ENCODE measurements at regions not wholly inside any gene's neighbourhood (a gene's known extent, or its start where the extent isn't known, plus 50 kb on each side); places are given as distances from the start of the nearest gene placed in this dataset.

GRCh38 chr5:61678966-61679365 is 346.9 kb downstream of the ZSWIM6 start:
- TF ChIP-seq, protein P1, sequence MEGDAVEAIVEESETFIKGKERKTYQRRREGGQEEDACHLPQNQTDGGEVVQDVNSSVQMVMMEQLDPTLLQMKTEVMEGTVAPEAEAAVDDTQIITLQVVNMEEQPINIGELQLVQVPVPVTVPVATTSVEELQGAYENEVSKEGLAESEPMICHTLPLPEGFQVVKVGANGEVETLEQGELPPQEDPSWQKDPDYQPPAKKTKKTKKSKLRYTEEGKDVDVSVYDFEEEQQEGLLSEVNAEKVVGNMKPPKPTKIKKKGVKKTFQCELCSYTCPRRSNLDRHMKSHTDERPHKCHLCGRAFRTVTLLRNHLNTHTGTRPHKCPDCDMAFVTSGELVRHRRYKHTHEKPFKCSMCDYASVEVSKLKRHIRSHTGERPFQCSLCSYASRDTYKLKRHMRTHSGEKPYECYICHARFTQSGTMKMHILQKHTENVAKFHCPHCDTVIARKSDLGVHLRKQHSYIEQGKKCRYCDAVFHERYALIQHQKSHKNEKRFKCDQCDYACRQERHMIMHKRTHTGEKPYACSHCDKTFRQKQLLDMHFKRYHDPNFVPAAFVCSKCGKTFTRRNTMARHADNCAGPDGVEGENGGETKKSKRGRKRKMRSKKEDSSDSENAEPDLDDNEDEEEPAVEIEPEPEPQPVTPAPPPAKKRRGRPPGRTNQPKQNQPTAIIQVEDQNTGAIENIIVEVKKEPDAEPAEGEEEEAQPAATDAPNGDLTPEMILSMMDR (IDR thresholded peaks at IDR 0.05), result no peak
- no peak for TF ChIP-seq POLR2A (IDR thresholded peaks at IDR 0.05)

All from testis (tissue), 2 donors.